Esophagus muscularis mucosa (tissue), 3 donors: ENCODE measurements at regions not wholly inside any gene's neighbourhood (a gene's known extent, or its start where the extent isn't known, plus 50 kb on each side); places are given as distances from the start of the nearest gene placed in this dataset.

Source experiments
- CTCF ChIP-seq, 3 experiments: fragments of 200-600 bp in 2 of 3; fragments of 450-650 bp in 1 of 3; sonication (generic) in 2 of 3; IDR thresholded peaks; one replicate each; pipeline ENCODE4 v1.5.1; 2017 to 2019; ENCODE audit warnings: antibody characterized with exemption in 3 of 3, mild to moderate bottlenecking in 2 of 3, moderate library complexity in 1 of 3
- POLR2A ChIP-seq: fragments of 450-650 bp; IDR thresholded peaks from one replicate; pipeline ENCODE4 v1.6.1; 2017; ENCODE audit warnings: antibody characterized with exemption, moderate library complexity, mild to moderate bottlenecking, low read depth

DNA sequence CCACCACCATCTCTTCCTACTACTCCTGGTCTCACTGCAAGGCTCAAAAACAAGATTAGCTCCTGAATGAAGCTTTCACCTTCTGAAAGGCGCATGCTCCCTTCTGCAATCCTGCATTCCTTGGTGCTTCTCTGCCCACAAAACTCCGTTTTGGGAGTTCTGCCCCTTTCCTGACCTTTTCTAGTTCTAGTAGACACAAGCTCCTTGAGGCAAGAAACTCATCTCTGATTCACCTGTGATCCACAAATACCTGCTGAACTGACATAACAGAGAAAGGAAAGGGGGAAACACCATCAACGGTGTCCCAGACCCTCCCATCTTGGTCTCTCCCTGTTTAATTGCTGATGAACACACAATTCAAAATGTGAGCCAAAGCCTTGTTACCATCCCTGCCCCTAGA, 64.0 kb upstream of the EGR2 start:
- TF ChIP-seq CTCF (IDR thresholded peaks at IDR 0.05) (no peak), POLR2A (no peak)
